Nephron (organoid): ENCODE measurements at regions not wholly inside any gene's neighbourhood (a gene's known extent, or its start where the extent isn't known, plus 50 kb on each side); places are given as distances from the start of the nearest gene placed in this dataset.

Experiments
- H3K27ac Mint-ChIP-seq, 3 experiments: 2 replicates each; pipeline ENCODE4 v1.8.0; 2020; ENCODE audit warnings: mixed read lengths in 3 of 3, mild to moderate bottlenecking in 2 of 3, moderate library complexity in 1 of 3
- H3K27me3 Mint-ChIP-seq: 2 replicates; pipeline ENCODE4 v1.8.0; 2021; ENCODE audit warnings: low read depth, mild to moderate bottlenecking, moderate library complexity, mixed read lengths
- H3K36me3 Mint-ChIP-seq: 2 replicates; pipeline ENCODE4 v1.8.0; 2020; ENCODE audit warnings: low read depth, mixed read lengths
- H3K4me1 Mint-ChIP-seq: 2 replicates; pipeline ENCODE4 v1.8.0; 2020; ENCODE audit warnings: mixed read lengths
- H3K4me3 Mint-ChIP-seq, 3 experiments: 2 replicates each; pipeline ENCODE4 v1.8.0; 2020; ENCODE audit warnings: mild to moderate bottlenecking in 3 of 3, mixed read lengths in 3 of 3, moderate library complexity in 2 of 3
- H3K9me3 Mint-ChIP-seq: 2 replicates; pipeline ENCODE4 v1.8.0; 2020; ENCODE audit warnings: mixed read lengths
- CTCF ChIP-seq, 3 experiments: fragments of 200-600 bp; sonication (generic); IDR thresholded peaks; one replicate each; pipeline ENCODE4 v1.5.0; 2021; ENCODE audit warnings: antibody characterized with exemption in 3 of 3; ENCODE audit not compliant: unreplicated experiment in 3 of 3

GRCh38 chr12:70180130-70180529 is 63.1 kb upstream of the CNOT2 start:
- no peaks in the 10 kb centered on the region for H3K4me1 Mint-ChIP-seq
- TF ChIP-seq CTCF (IDR thresholded peaks at IDR 0.05; ENCODE audit: unreplicated experiment in 3 of 3) = no peak
- no peak overlapping the region for H3K27ac Mint-ChIP-seq
- peaks cover 9% of the 10 kb centered on the region for H3K9me3 Mint-ChIP-seq
- H3K36me3 Mint-ChIP-seq = no peaks in the 10 kb centered on the region
- no peaks in the 10 kb centered on the region for H3K27me3 Mint-ChIP-seq
- H3K4me3 Mint-ChIP-seq = no peak overlapping the region

DNA sequence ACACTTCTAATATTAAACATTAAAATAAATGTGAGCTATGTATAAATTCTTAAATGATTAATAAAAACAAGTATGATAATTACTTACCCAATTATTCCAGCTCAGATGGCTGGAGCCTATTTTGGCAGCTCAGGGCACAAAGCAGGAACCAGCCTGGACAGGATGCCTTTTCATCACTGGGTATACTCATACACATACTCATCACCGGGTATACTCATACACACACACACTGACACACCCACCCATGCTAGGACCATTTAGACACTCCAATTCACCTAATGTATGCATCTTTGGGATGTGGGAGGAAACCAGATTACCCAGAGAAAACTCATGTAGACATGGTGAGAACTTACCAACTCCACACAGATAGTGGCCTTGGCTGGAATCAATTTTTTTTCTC is 57.9 kb upstream of the CNOT2 start:
- Mint-ChIP-seq H3K4me3 (no peak overlapping the region), H3K4me1 (no peaks in the 10 kb centered on the region), H3K27ac (no peak overlapping the region), H3K9me3 (peaks cover 5% of the 10 kb centered on the region), H3K27me3 (no peaks in the 10 kb centered on the region), H3K36me3 (no peaks in the 10 kb centered on the region)
- TF ChIP-seq CTCF (IDR thresholded peaks at IDR 0.05; ENCODE audit: unreplicated experiment in 3 of 3) = no peak

DNA sequence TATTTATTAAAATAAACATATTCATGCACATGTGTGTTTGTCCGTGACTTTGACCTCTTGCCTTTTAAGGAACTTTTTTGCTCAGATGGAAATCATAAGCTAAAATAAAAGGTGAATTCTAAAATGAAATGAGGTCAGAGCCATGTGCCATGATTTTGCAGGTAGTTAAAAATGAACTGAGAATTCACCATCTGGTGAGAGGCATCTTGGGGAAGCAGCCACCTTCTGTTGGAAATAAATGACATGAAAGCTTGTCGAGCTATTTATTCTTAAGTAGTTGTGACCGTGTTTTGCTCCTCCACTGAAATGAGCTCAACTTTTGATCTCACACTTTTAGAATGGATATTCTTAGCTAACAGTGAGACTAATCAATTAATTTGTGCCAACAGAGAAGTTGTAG is 56.8 kb upstream of the CNOT2 start:
- Mint-ChIP-seq H3K27me3 (no peaks in the 10 kb centered on the region), H3K4me1 (no peaks in the 10 kb centered on the region), H3K4me3 (no peak overlapping the region), H3K27ac (no peak overlapping the region), H3K36me3 (no peaks in the 10 kb centered on the region), H3K9me3 (peaks cover 3% of the 10 kb centered on the region)
- no peak for TF ChIP-seq CTCF (IDR thresholded peaks at IDR 0.05; ENCODE audit: unreplicated experiment in 3 of 3)

GRCh38 chr12:70190262-70191010 is 52.8 kb upstream of the CNOT2 start:
- TF ChIP-seq CTCF (IDR thresholded peaks at IDR 0.05; ENCODE audit: unreplicated experiment in 3 of 3) = no peak
- Mint-ChIP-seq H3K4me3 (no peak overlapping the region), H3K27ac (no peak overlapping the region), H3K9me3 (no peaks in the 10 kb centered on the region), H3K4me1 (no peaks in the 10 kb centered on the region), H3K36me3 (no peaks in the 10 kb centered on the region), H3K27me3 (no peaks in the 10 kb centered on the region)
